NT2/D1 (cell line): ENCODE measurements at regions not wholly inside any gene's neighbourhood (a gene's known extent, or its start where the extent isn't known, plus 50 kb on each side); places are given as distances from the start of the nearest gene placed in this dataset.

Experiments used
- DNase-seq: peaks from one replicate; pipeline ENCODE4 v3.0.0-alpha.2; 2011; ENCODE audit warnings: low read depth, low spot score
- H3K27me3 ChIP-seq: 2 replicates; pipeline ENCODE4 v1.6.0; 2011; ENCODE audit warnings: mild to moderate bottlenecking; ENCODE audit not compliant: insufficient read length, insufficient read depth
- H3K36me3 ChIP-seq: 2 replicates; pipeline ENCODE4 v1.6.1; 2011; ENCODE audit warnings: mild to moderate bottlenecking, low read length, mixed read lengths; ENCODE audit not compliant: insufficient read depth, insufficient read length
- H3K4me1 ChIP-seq: 2 replicates; pipeline ENCODE4 v1.5.1; 2011; ENCODE audit not compliant: insufficient read depth, insufficient read length
- H3K4me3 ChIP-seq: 2 replicates; pipeline ENCODE4 v1.5.1; 2011; ENCODE audit warnings: low read depth; ENCODE audit not compliant: insufficient read length
- H3K9ac ChIP-seq: 2 replicates; pipeline ENCODE4 v1.6.0; 2011; ENCODE audit warnings: low read depth; ENCODE audit not compliant: insufficient read length
- H3K9me3 ChIP-seq: 2 replicates; pipeline ENCODE4 v1.5.1; 2011; ENCODE audit warnings: mild to moderate bottlenecking, low read length; ENCODE audit not compliant: insufficient read depth
- SUZ12 ChIP-seq: IDR thresholded peaks from 2 replicates; pipeline ENCODE4 v1.6.1; 2011; ENCODE audit not compliant: insufficient read length, insufficient read depth; ENCODE audit errors: extremely low read depth
- YY1 ChIP-seq: IDR thresholded peaks from 2 replicates; pipeline ENCODE4 v1.6.1; 2011; ENCODE audit not compliant: insufficient read length, insufficient read depth
- ZNF274 ChIP-seq: IDR thresholded peaks from 2 replicates; pipeline ENCODE4 v1.6.1; 2011; ENCODE audit warnings: mild to moderate bottlenecking, low read depth, low read length

GRCh38 chr2:57821088-57821487, 225.5 kb upstream of the VRK2 start:
- Histone ChIP-seq H3K9ac (no peak overlapping the region), H3K36me3 (no peaks in the 10 kb centered on the region), H3K9me3 (no peaks in the 10 kb centered on the region), H3K27me3 (no peaks in the 10 kb centered on the region), H3K4me1 (no peaks in the 10 kb centered on the region), H3K4me3 (no peak overlapping the region)
- no peak for DNase-seq
- TF ChIP-seq ZNF274: no peak
- no peak for TF ChIP-seq YY1
- no peak for TF ChIP-seq SUZ12

- H3K4me3 ChIP-seq: no peak overlapping the region
- no peaks in the 10 kb centered on the region for H3K36me3 ChIP-seq
- DNase-seq: no peak
- no peak overlapping the region for H3K9ac ChIP-seq
- H3K27me3 ChIP-seq: no peaks in the 10 kb centered on the region
- H3K4me1 ChIP-seq: no peaks in the 10 kb centered on the region
- H3K9me3 ChIP-seq: no peaks in the 10 kb centered on the region
- no peak for TF ChIP-seq YY1
Measured at GRCh38 chr2:57828221-57828620, 218.4 kb upstream of the VRK2 start.

- TF ChIP-seq SUZ12: no peak
- TF ChIP-seq YY1: no peak
- no peak for TF ChIP-seq ZNF274
- DNase-seq: no peak
- H3K9ac ChIP-seq: no peak overlapping the region
- H3K4me3 ChIP-seq: no peak overlapping the region
- H3K9me3 ChIP-seq: no peaks in the 10 kb centered on the region
- H3K4me1 ChIP-seq: no peaks in the 10 kb centered on the region
- H3K27me3 ChIP-seq: no peaks in the 10 kb centered on the region
- H3K36me3 ChIP-seq: no peaks in the 10 kb centered on the region
Measured at GRCh38 chr2:57834666-57835065, 211.9 kb upstream of the VRK2 start.

- no peaks in the 10 kb centered on the region for H3K36me3 ChIP-seq
- DNase-seq: no peak
- no peak for TF ChIP-seq SUZ12
- no peak for TF ChIP-seq YY1
- no peak for TF ChIP-seq ZNF274
- H3K4me3 ChIP-seq: no peak overlapping the region
- H3K9ac ChIP-seq: no peak overlapping the region
- H3K9me3 ChIP-seq: no peaks in the 10 kb centered on the region
- no peaks in the 10 kb centered on the region for H3K4me1 ChIP-seq
- H3K27me3 ChIP-seq: no peaks in the 10 kb centered on the region
Measured at GRCh38 chr2:57842531-57842930, 204.1 kb upstream of the VRK2 start.

GRCh38 chr2:57843158-57843557, 203.4 kb upstream of the VRK2 start:
- no peak overlapping the region for H3K9ac ChIP-seq
- no peak for DNase-seq
- no peaks in the 10 kb centered on the region for H3K27me3 ChIP-seq
- H3K4me1 ChIP-seq: no peaks in the 10 kb centered on the region
- H3K4me3 ChIP-seq: no peak overlapping the region
- TF ChIP-seq YY1 (no peak), ZNF274 (no peak), SUZ12 (no peak)
- H3K9me3 ChIP-seq: no peaks in the 10 kb centered on the region
- no peaks in the 10 kb centered on the region for H3K36me3 ChIP-seq

- no peak overlapping the region for H3K9ac ChIP-seq
- no peak overlapping the region for H3K4me3 ChIP-seq
- H3K9me3 ChIP-seq: no peaks in the 10 kb centered on the region
- H3K27me3 ChIP-seq: no peaks in the 10 kb centered on the region
- no peaks in the 10 kb centered on the region for H3K36me3 ChIP-seq
- no peaks in the 10 kb centered on the region for H3K4me1 ChIP-seq
- TF ChIP-seq YY1 (no peak), SUZ12 (no peak), ZNF274 (no peak)
- no peak for DNase-seq
Measured at GRCh38 chr2:57848723-57849122, 197.9 kb upstream of the VRK2 start.

GRCh38 chr2:57849843-57850242, 196.8 kb upstream of the VRK2 start:
- no peaks in the 10 kb centered on the region for H3K27me3 ChIP-seq

GRCh38 chr2:57850415-57851130, 196.0 kb upstream of the VRK2 start:
- Histone ChIP-seq H3K4me3 (no peak overlapping the region), H3K9me3 (no peaks in the 10 kb centered on the region), H3K4me1 (no peaks in the 10 kb centered on the region), H3K27me3 (no peaks in the 10 kb centered on the region), H3K36me3 (no peaks in the 10 kb centered on the region), H3K9ac (no peak overlapping the region)
- TF ChIP-seq YY1 (no peak), ZNF274 (no peak), SUZ12 (no peak)
- DNase-seq: no peak

More at GRCh38 chr2:57849843-57850242, 196.8 kb upstream of the VRK2 start:
- H3K9me3 ChIP-seq: no peaks in the 10 kb centered on the region
- H3K36me3 ChIP-seq: no peaks in the 10 kb centered on the region
- H3K4me3 ChIP-seq: no peak overlapping the region
- TF ChIP-seq ZNF274 (no peak), SUZ12 (no peak), YY1 (no peak)
- DNase-seq: no peak
- no peaks in the 10 kb centered on the region for H3K4me1 ChIP-seq
- H3K9ac ChIP-seq: no peak overlapping the region
